Breast epithelium (tissue), 3 donors: ENCODE measurements at regions not wholly inside any gene's neighbourhood (a gene's known extent, or its start where the extent isn't known, plus 50 kb on each side); places are given as distances from the start of the nearest gene placed in this dataset.

Experiments
- CTCF ChIP-seq, 3 donors: fragments of 450-650 bp; IDR thresholded peaks; one replicate each; pipeline ENCODE4 v1.5.1; 2016 to 2017; ENCODE audit warnings: antibody characterized with exemption in 3 of 3, mild to moderate bottlenecking in 3 of 3, moderate library complexity in 3 of 3
- POLR2A ChIP-seq: fragments of 450-650 bp; IDR thresholded peaks from one replicate; pipeline ENCODE4 v1.6.1; 2016; ENCODE audit warnings: antibody characterized with exemption, mild to moderate bottlenecking, moderate library complexity

DNA sequence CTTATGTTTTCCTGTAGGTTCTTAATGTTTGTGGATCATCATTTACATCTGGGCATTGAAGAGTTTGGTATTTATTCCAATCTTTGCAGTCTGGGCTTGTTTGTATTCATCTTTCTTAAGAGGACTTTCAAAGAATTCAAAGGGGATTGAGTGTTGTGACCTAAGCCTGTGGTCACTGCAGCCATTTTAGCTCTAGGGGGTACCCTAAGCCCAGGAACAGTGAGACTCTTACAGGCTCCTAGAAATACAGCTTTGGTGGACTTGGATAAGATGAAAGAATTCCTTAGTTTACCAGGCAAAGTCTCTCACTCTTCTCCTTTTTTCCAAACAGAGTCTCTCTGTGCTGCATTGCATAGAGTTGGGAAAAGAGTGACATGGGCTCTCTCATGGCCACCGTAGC is 2539.0 kb upstream of the PCDH20 start:
- TF ChIP-seq POLR2A (no peak), CTCF (IDR thresholded peaks at IDR 0.05) (no peak)
